Hindlimb muscle (tissue), 1 donor: ENCODE measurements at regions not wholly inside any gene's neighbourhood (a gene's known extent, or its start where the extent isn't known, plus 50 kb on each side); places are given as distances from the start of the nearest gene placed in this dataset.
"Not testable (repeated sequence)": the region's sequence is repeated elsewhere in the genome, so short reads cannot be mapped to it uniquely, and the experiment has no call there.

Experiments used
- DNase-seq: peaks from one replicate; pipeline ENCODE4 v3.0.0-alpha.2; 2013

- no peak for DNase-seq
These were observed 402.4 kb upstream of the PTGER4 start for GRCh38 chr5:40277161-40277906.

DNA sequence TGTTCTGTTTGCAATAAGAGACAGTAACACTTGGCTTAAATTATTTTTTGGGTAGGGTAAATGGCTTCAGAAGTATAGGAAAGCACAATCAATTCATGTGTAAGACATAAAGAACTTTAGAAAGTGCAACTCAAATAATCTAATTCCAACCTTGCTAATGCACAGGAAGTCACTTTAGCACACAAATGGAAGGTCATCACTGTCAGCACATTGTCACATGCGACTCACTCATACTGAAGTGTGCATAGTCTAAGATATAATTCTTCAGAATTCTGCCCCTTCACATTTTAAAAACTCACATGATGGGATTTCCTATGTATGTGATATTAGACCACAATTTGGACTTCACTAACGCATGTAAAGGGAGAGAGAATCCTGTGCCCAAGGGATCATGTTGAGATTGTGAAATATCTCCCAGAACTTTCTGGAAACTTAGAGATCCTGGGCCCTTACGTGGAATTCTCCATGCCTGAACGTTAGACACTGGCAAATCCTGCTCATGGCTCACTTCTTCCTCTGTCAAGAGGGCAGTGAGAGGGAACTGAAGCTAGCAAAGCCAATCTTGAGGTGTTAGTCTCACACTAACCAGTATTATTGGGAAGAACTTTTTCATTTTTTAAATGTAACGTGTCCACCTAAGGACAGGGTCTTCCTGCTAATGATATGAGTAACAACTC is 403.2 kb upstream of the PTGER4 start:
- DNase-seq, result no peak

DNA sequence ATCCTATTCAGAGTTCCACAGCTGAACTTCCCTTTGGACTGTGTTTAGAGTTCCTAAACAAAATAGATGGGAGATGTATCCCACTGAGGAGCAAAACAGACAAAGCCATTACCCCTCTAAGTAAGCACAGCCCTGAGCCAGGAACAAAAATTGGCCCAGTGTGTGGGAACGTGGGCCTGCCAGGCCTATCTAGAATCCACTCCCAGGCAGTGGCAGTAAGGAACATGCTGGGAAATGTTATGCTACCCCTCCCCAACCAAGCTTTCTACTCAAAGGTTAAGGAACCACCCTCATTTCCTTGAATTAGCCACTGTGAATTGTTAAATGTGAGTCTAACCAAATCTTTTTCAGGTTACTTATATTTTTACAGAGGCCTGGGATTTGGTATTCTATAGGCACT is 405.1 kb upstream of the PTGER4 start:
- no peak for DNase-seq

DNA sequence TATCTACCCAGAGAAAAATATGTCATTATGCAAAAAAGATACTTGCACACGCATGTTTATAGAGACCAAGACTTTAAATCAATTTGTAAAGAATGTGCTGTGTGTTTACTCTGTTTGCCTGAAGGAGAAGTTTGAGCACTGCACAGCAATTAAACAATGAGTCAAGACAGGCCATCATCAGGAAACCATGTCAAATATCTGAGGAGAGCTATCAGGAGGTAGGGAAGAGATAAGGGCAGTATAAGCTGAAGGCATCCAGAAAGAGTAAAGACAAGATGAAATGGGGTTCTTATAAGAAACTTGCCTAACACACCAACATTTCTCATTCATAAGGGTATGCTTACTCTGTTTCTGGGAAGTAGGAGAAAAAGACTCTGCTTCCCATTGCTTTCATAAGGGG is 405.8 kb upstream of the PTGER4 start:
- DNase-seq, result no peak

DNA sequence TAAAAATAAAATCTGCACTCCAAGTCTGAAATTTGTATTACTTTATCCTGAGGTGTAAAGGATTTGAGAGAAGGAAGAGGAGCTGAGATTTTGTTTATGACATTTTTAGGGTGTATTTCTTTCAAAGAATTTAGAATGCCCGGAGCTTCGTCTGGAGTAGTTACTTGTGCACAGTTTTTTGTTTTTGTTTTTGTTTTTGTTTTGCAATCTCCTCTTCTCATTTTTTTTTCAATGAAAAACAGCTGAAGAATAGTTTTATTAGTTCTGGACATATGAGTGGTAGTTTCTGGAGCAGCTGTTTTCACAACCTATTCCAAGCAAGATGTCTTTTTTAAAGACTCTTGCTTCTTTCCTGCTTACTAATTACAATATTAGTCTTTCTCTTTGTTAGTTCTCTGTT is 408.2 kb upstream of the PTGER4 start:
- DNase-seq, result no peak

GRCh38 chr5:40270274-40270845 is 409.4 kb upstream of the PTGER4 start:
- DNase-seq, result no peak

GRCh38 chr5:40268088-40268487 is 411.6 kb upstream of the PTGER4 start:
- peak; percentile 22 for DNase-seq

DNA sequence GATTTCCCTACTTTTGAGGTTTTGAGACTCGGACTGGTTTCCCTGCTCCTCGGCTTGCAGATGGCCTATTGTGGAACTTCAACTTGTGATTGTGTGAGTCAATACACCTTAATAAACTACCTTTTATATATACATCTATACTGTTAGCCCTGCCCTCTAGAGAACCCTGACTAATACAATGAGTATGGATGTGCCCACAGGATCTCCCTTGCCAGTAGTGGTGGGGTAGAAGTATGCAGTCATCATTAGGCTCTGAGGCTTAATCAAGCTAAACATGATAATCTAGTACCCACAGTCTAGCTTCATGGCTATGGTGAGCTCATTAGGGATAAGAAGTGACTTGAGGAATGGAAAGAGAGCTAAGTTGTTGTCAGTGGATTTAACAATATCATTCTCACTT is 412.8 kb upstream of the PTGER4 start:
- DNase-seq, result no peak

DNA sequence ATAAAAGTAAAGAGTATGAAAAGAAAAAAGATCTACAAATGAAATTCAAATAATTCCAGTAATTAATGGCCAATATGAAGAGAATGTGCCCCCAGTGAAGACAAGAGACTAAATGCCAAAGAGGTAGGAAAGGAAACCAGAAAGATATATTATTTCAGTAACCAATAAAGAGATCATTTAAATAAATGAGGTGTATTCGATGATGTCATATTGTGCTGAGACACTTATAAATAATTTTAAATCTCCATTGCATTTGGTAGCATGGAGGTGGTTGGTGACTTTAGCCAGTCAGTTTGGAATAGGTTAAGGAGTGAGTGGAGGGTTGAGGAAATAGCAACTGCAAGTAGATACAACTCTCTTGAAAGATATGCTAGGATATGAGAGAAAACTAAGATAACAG is 417.7 kb upstream of the PTGER4 start:
- DNase-seq, result no peak

DNA sequence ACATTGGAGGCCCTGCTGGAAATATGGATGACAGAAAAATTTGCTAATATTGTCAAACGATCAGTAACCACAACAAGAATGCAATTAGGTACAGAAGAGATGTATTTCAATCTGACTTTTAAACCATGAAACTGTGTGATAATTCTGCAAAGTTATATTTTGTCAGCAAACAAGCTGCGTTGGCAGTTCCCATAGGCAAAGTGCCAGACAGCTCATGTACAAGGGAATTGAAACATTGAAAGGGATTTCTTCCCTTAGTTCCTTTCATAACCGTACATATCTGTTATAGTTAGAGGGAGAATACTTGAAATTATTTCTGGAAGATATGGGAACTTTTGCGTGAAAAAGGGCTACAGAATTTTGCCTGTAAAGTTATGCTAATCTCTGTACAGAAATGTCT is 419.4 kb upstream of the PTGER4 start:
- DNase-seq, result peak; percentile 44

DNA sequence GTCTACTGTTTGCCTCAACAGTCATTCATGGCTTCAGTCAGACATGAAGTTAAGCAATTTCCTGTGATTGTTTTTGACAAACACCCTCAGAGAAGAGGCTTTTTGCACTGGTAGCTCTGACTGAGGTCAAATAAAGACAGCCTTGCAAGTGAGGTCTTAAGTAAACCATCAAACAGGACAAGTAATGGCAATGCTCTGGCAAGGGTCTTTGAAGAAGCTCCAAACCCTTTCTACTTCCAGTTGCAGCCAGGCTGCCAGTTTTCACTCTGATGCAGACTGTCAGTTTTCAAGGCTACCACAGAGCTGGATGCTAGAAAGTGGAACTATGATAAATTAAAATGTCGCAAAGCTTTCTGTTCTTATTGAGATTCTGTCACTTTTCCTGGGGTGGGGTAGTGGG is 421.5 kb upstream of the PTGER4 start:
- DNase-seq, result no peak

- no peak for DNase-seq
These were observed 439.0 kb upstream of the PTGER4 start for GRCh38 chr5:40240671-40241070.

- no peak for DNase-seq
These were observed 439.6 kb upstream of the PTGER4 start for GRCh38 chr5:40240111-40240510.

DNA sequence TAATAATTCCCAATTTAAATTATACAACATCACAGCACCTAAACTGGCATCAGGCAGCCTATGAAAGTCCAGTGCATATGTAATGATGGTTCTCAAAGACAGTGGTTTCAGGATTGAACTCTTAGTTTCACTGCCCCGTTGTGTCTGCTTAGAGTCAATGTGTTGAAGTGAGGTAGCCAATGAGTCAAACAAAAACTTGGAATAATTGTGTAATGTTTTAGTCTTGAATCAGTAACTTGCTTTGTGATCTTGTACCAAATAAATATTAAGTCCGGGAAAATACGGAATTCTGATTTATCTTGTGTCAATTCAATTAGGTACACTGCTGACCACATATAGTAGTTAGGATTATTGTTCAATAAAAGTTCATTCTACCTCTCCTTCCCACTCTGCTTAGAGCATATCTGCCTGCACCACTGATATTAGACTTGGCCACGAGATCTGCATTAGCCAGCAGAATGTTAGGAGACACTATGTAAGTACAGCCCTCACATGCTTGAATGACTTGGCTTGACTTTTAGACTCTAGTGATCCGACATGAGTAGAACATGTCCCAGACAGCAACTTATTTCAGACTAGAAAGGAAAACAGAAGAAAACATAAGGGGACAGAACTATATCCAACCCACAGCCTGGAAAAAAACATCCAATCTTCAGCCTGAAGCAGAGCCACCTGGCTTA is 441.5 kb upstream of the PTGER4 start:
- DNase-seq, result no peak

GRCh38 chr5:40235471-40236400 is 444.0 kb upstream of the PTGER4 start:
- no peak for DNase-seq

GRCh38 chr5:40233268-40233667 is 446.4 kb upstream of the PTGER4 start:
- no peak for DNase-seq

- no peak for DNase-seq
These were observed 451.8 kb upstream of the PTGER4 start for GRCh38 chr5:40227931-40228330.

- DNase-seq, result no peak
These were observed 452.3 kb upstream of the PTGER4 start for GRCh38 chr5:40227366-40227765.

DNA sequence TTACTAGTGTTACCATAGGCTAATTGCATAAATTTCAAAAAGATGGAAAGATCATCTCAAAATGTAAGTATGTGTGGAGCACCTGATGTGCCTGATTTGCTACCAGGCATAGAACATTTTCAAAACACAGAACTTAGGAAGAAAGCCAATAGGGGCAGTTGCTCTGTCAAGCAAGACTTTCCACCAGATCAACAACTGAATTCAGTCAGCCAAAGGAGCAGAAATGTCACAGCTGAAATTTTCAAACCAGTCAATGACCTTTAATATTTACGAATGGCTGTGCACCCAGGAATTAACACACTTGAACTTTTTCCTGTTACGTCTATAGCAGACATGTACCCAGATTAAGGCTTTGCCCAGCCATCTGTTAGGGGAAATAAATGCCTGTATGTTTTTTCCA is 452.8 kb upstream of the PTGER4 start:
- DNase-seq, result peak; percentile 8

GRCh38 chr5:40225147-40225546 is 454.6 kb upstream of the PTGER4 start:
- not testable (repeated sequence) for DNase-seq

DNA sequence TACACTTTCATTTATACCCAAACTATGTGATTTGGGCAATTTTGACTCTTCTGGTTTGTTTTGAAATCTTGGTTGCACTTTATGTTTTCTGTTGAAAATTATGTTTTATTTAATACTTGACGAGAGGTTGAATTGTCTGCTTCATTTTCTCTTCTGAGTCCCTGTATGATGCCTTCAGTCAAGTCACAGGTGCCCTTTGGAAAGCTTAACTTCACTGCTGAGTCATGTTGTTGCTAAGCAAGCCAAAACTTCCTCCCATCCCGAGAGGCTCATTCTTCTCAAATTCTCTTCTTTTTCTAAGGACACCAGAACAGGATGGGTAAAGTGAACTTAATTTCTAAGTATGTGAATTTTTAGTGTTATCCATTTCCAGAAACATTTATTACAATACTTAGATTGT is 455.3 kb upstream of the PTGER4 start:
- no peak for DNase-seq

GRCh38 chr5:40223884-40224402 is 455.8 kb upstream of the PTGER4 start:
- no peak for DNase-seq
